IPS-15b (cell line): ENCODE measurements at regions not wholly inside any gene's neighbourhood (a gene's known extent, or its start where the extent isn't known, plus 50 kb on each side); places are given as distances from the start of the nearest gene placed in this dataset.
"Not testable (repeated sequence)": the region's sequence is repeated elsewhere in the genome, so short reads cannot be mapped to it uniquely, and the experiment has no call there.

Experiments used
- H3K27me3 ChIP-seq: one replicate; pipeline ENCODE4 v1.6.1; 2013; ENCODE audit warnings: low read length; ENCODE audit not compliant: control insufficient read depth, insufficient read depth
- H3K36me3 ChIP-seq: one replicate; pipeline ENCODE4 v1.6.1; 2013; ENCODE audit warnings: low read length; ENCODE audit not compliant: control insufficient read depth, insufficient read depth
- H3K4me1 ChIP-seq: one replicate; pipeline ENCODE4 v1.6.1; 2013; ENCODE audit warnings: mild to moderate bottlenecking, low read length; ENCODE audit not compliant: control insufficient read depth, insufficient read depth
- H3K4me3 ChIP-seq: one replicate; pipeline ENCODE4 v1.5.1; 2013; ENCODE audit warnings: low read depth, low read length
- H3K9ac ChIP-seq: one replicate; pipeline ENCODE4 v1.6.1; 2013; ENCODE audit warnings: low read depth, mild to moderate bottlenecking, low read length
- H3K9me3 ChIP-seq: one replicate; pipeline ENCODE4 v1.6.1; 2013; ENCODE audit warnings: mild to moderate bottlenecking, low read length; ENCODE audit not compliant: control insufficient read depth, insufficient read depth

GRCh38 chr20:47903009-47903408 is 117.7 kb upstream of the SULF2 start:
- H3K9ac ChIP-seq, H3K9me3 ChIP-seq, H3K36me3 ChIP-seq, H3K27me3 ChIP-seq, H3K4me1 ChIP-seq, H3K4me3 ChIP-seq: not testable (repeated sequence)

GRCh38 chr20:47899313-47899712 is 114.0 kb upstream of the SULF2 start:
- H3K9ac ChIP-seq, H3K4me1 ChIP-seq, H3K27me3 ChIP-seq, H3K4me3 ChIP-seq, H3K9me3 ChIP-seq, H3K36me3 ChIP-seq: not testable (repeated sequence)

DNA sequence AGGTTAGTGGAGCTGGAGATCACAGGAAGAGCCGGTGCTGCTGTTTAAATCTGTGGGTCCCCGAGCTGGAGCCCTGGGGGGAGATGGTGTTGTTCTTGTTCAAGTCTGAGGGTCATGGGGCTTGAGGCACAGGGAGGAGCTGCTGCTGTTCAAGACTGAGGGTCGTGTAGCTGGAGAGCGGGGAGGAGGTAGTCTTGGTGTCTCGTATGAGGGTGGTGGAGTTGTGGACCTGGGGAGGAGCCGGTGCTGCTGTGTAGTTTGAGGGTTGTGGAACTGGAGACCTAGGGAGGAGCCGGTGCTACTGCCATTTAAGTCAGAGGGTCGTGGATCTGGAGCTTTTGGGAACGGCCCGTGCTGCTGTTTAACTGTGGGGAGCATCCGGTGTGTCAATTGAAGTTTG is 112.2 kb upstream of the SULF2 start:
- no peaks in the 10 kb centered on the region for H3K9me3 ChIP-seq
- no peaks in the 10 kb centered on the region for H3K36me3 ChIP-seq
- H3K9ac ChIP-seq, result no peak overlapping the region
- no peak overlapping the region for H3K4me3 ChIP-seq
- no peaks in the 10 kb centered on the region for H3K27me3 ChIP-seq
- H3K4me1 ChIP-seq, result no peaks in the 10 kb centered on the region

DNA sequence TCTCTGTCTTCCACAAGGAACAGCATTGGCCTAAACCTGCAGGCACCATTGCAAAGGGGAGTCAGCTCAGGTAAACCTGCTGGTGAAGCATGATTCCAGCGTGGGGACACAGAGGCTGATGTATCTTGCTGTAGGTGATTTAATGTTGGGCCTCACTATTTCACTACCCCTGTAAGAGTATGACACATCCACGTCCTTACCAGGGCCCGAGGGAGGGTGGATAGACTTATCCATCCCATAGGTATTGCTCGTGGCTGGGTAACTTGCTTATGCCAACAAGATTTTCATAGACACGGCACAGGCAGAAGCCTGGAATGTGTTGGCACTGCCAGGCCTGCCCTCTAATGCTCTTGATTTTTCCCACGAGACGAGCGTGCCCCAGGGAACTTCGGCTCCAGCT is 107.4 kb upstream of the SULF2 start:
- not testable (repeated sequence) for H3K9ac ChIP-seq, H3K4me3 ChIP-seq

DNA sequence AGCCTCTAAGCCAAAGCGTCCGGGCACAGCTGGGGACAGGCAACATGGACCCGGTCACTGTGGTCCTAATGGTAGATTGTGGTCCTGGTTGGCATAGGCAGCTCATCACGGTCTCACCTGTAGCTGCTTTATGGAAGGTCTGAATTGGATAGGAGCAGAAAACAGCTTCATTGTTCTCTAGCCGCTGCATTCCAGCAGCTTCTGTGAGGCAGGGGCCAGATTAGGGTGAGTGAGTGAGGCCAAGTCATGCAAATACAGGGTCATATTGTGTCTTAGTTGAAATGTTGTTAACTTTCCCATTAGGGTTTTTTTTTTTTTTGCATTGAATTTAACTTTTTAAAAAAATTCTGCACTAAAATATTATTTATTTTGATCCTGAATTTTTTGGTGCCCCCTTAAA is 105.4 kb upstream of the SULF2 start:
- not testable (repeated sequence) for H3K27me3 ChIP-seq, H3K4me3 ChIP-seq, H3K9ac ChIP-seq, H3K36me3 ChIP-seq, H3K9me3 ChIP-seq, H3K4me1 ChIP-seq

More for the DNA sequence above, 107.4 kb upstream of the SULF2 start:
- H3K9me3 ChIP-seq, H3K4me1 ChIP-seq, H3K36me3 ChIP-seq, H3K27me3 ChIP-seq: not testable (repeated sequence)

GRCh38 chr20:47889751-47890150 is 104.5 kb upstream of the SULF2 start:
- not testable (repeated sequence) for H3K27me3 ChIP-seq, H3K4me1 ChIP-seq, H3K36me3 ChIP-seq, H3K9ac ChIP-seq, H3K4me3 ChIP-seq, H3K9me3 ChIP-seq

DNA sequence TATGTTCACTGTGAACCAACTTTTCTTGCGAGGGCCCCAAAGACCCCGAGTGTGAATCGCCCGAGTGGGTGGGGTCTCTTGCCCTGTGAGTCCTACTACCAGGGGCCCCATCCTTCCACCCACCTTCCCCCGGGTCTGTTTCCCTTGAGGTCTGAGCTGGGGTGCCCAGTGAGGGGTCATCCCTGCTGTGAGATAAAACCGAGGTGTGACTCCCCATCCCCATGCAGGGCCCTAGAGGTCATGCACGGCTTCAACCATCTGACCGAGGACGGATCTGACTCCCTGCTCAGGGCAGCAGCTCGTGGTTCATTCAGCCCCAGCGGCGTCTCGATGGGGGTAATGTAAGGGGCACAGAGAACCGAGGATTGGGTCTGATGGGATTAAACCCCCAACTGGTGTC is 103.1 kb upstream of the SULF2 start:
- Histone ChIP-seq H3K36me3 (no peaks in the 10 kb centered on the region), H3K9me3 (no peaks in the 10 kb centered on the region), H3K4me1 (no peaks in the 10 kb centered on the region), H3K9ac (no peak overlapping the region), H3K4me3 (no peak overlapping the region), H3K27me3 (no peaks in the 10 kb centered on the region)

GRCh38 chr20:47887477-47888080 is 102.3 kb upstream of the SULF2 start:
- Histone ChIP-seq H3K4me1 (no peaks in the 10 kb centered on the region), H3K36me3 (no peaks in the 10 kb centered on the region), H3K9me3 (no peaks in the 10 kb centered on the region), H3K9ac (no peak overlapping the region), H3K27me3 (no peaks in the 10 kb centered on the region), H3K4me3 (no peak overlapping the region)

DNA sequence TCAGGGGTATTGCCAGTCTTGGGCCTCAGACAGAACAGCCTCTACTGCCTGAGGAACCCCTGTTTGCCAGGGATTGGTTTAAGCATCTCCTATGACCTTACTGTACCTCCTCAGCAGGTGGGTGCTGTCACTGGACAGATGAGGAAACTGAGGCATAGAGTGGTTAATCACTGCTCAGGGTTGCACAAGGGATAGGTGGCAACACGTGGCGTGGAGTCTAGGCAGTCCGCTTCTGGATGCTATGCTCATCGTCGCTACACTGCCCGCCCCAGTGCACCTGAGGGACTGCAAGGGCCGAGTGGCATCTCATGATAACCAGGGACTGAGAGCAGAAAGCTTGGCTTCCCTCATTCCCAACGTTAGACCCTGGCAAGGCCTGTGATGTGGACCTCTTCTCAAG is 101.8 kb upstream of the SULF2 start:
- Histone ChIP-seq H3K4me1 (no peaks in the 10 kb centered on the region), H3K4me3 (no peak overlapping the region), H3K27me3 (no peaks in the 10 kb centered on the region), H3K9ac (no peak overlapping the region), H3K9me3 (no peaks in the 10 kb centered on the region), H3K36me3 (no peaks in the 10 kb centered on the region)

GRCh38 chr20:47886454-47887041 is 101.3 kb upstream of the SULF2 start:
- H3K4me3 ChIP-seq, result no peak overlapping the region

DNA sequence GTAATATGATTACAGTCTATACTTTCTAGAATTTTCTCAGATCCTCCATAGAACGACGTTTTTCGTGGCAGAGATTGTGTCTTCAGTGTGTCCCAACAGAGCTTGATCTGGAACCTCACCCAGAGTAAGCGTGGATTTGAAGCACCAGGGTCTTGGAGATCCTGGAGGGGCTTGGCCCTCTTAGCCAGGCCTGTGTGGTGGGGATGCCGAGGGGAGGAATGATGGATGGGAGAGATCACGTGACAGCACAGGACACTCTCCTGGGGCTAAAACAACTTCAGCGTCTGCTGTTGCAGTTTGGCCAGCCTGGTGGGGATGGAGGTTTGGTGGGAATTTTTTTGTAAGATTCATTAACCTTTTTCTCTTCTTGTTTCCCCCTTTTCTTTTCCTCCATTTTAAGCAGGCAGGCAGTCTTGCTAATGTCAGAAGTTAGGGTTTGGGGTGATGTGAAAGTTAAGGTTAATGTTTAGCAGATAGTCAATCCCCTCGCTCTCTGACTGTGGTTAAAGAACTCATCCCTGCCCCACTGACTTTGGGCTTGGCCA is 100.7 kb upstream of the SULF2 start:
- no peaks in the 10 kb centered on the region for H3K27me3 ChIP-seq
- H3K9ac ChIP-seq, result no peak overlapping the region
- H3K4me1 ChIP-seq, result no peaks in the 10 kb centered on the region
- H3K9me3 ChIP-seq, result no peaks in the 10 kb centered on the region
- H3K4me3 ChIP-seq, result no peak overlapping the region
- H3K36me3 ChIP-seq, result no peaks in the 10 kb centered on the region

More at GRCh38 chr20:47886454-47887041, 101.3 kb upstream of the SULF2 start:
- H3K36me3 ChIP-seq, result no peaks in the 10 kb centered on the region
- no peaks in the 10 kb centered on the region for H3K27me3 ChIP-seq
- H3K4me1 ChIP-seq, result no peaks in the 10 kb centered on the region
- H3K9ac ChIP-seq, result no peak overlapping the region
- H3K9me3 ChIP-seq, result no peaks in the 10 kb centered on the region

DNA sequence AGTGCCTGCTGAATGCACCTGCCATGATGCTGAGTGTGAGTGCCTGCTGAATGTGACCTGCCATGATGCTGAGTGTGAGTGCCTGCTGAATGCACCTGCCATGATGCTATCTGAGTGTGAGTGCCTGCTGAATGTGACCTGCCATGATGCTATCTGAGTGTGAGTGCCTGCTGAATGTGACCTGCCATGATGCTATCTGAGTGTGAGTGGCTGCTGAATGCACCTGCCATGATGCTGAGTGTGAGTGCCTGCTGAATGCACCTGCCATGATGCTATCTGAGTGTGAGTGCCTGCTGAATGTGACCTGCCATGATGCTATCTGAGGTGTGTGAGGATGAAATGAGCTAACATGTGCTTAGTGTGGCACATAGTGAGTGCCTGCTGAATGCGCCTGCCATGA is 98.7 kb upstream of the SULF2 start:
- H3K36me3 ChIP-seq, H3K9me3 ChIP-seq, H3K4me3 ChIP-seq, H3K27me3 ChIP-seq, H3K4me1 ChIP-seq, H3K9ac ChIP-seq: not testable (repeated sequence)
